ENCODE measurements at regions not wholly inside any gene's neighbourhood (a gene's known extent, or its start where the extent isn't known, plus 50 kb on each side); places are given as distances from the start of the nearest gene placed in this dataset.

DNA sequence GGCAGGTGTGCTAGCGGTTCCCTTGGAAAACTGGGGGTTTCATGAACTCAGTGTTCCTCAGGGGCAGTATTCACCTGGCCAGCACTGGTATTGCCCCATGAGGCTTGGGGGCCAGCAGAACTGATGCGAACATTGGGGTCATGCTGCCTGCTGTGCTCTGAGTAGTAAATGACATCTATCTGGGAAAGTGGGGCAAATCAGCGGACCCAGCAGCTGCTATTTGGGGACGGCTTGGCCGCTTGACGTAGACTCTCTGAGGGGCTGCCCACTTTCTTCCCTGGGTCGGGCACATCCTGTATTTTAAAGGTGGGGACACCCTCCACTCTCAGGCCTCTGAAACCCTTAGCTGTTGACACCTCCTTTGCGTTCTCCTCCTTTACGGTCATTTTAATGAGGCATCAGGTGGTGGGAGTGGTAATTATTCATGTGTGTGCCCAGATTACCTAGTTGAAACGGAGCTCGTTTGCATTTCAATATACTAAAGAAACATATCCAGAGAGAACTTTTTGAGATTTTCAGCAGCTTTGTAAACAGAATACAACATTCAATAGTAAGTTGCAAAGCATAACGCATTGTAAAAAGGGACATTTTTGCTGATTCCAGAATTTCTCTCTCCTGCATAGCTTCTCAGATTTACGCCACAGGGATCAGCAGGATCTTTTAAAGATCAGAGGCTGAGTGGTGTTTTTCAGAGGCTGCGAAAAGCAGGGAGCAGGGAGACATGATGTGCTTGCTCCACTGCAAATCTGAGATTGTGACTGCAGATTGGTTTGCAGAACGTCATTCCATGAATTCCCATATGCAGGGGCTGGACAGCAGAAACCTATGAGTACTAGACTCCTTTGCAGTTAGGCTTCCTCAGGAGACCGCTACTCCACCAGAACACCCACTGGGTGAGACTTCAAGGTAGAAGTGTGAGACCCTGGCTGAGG is 56.8 kb upstream of the ZFR start:
- no peaks in the 10 kb centered on the region for H3K36me3 ChIP-seq
- TF ChIP-seq, protein P1, sequence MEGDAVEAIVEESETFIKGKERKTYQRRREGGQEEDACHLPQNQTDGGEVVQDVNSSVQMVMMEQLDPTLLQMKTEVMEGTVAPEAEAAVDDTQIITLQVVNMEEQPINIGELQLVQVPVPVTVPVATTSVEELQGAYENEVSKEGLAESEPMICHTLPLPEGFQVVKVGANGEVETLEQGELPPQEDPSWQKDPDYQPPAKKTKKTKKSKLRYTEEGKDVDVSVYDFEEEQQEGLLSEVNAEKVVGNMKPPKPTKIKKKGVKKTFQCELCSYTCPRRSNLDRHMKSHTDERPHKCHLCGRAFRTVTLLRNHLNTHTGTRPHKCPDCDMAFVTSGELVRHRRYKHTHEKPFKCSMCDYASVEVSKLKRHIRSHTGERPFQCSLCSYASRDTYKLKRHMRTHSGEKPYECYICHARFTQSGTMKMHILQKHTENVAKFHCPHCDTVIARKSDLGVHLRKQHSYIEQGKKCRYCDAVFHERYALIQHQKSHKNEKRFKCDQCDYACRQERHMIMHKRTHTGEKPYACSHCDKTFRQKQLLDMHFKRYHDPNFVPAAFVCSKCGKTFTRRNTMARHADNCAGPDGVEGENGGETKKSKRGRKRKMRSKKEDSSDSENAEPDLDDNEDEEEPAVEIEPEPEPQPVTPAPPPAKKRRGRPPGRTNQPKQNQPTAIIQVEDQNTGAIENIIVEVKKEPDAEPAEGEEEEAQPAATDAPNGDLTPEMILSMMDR (IDR thresholded peaks at IDR 0.05): no peak
- no peak overlapping the region for H3K4me3 ChIP-seq (ENCODE audit: low read depth in 1 of 2, low read length in 1 of 2)
- no peaks in the 10 kb centered on the region for H3K9me3 ChIP-seq
- peaks cover 99% of the 10 kb centered on the region for H3K27me3 ChIP-seq
- H3K27ac ChIP-seq: no peak overlapping the region
- H3K4me1 ChIP-seq (ENCODE audit: control insufficient read depth in 1 of 2, insufficient read depth in 1 of 2, low read depth in 1 of 2, low read length in 1 of 2): peaks cover 0 to 4% of the 10 kb centered on the region in 2 experiments

DNA sequence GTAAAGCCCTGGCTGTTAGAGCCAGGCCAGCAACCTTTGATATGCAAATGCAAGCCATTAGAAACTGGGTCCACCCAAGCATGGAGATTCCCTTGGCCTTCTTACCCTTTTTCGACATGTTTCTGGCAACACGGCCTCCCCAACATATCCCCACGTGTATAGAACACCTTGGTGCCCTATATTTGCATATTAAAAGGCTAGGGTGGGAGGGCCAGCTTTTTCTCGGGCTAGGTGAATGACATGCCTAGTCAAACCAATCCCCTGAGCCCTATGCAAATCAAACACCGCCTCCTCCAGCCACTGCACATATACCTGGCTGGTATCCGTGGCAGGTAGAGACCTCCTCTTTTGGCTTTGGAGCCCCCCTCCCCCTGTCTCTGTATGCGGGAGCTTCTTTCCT is 55.6 kb upstream of the ZFR start:
- H3K4me1 ChIP-seq (ENCODE audit: control insufficient read depth in 1 of 2, insufficient read depth in 1 of 2, low read depth in 1 of 2, low read length in 1 of 2): peaks cover 0 to 4% of the 10 kb centered on the region in 2 experiments
- no peaks in the 10 kb centered on the region for H3K36me3 ChIP-seq
- no peak overlapping the region for H3K27ac ChIP-seq
- TF ChIP-seq, protein P1 (IDR thresholded peaks at IDR 0.05): no peak
- no peaks in the 10 kb centered on the region for H3K9me3 ChIP-seq
- no peak overlapping the region for H3K4me3 ChIP-seq (ENCODE audit: low read depth in 1 of 2, low read length in 1 of 2)
- peaks cover 98% of the 10 kb centered on the region for H3K27me3 ChIP-seq

DNA sequence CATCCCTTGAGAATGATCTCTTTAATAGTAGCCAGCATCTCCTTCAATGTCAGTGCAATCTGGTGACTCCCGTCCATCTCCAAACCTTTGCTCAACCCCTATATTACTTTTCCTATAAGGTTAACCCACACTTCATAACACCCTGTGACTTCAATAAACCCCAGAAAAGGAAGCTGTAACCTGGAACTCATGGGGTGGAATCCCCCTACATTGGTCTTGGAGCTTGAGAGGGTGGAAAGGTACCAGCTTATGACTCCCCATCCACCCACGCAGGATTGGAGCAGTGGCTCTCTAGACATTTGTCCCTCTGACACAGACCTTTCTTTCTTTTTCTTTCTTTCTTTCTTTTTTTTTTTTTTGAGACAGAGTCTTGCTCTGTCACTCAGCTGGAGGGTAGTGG is 54.7 kb upstream of the ZFR start:
- Histone ChIP-seq H3K4me3 (ENCODE audit: low read depth in 1 of 2, low read length in 1 of 2) (no peak overlapping the region), H3K27ac (no peak overlapping the region), H3K27me3 (peaks cover 94% of the 10 kb centered on the region), H3K4me1 (ENCODE audit: control insufficient read depth in 1 of 2, insufficient read depth in 1 of 2, low read depth in 1 of 2, low read length in 1 of 2) (peaks cover 0 to 4% of the 10 kb centered on the region in 2 experiments), H3K9me3 (no peaks in the 10 kb centered on the region), H3K36me3 (no peaks in the 10 kb centered on the region)
- TF ChIP-seq, protein P1 (IDR thresholded peaks at IDR 0.05): no peak

DNA sequence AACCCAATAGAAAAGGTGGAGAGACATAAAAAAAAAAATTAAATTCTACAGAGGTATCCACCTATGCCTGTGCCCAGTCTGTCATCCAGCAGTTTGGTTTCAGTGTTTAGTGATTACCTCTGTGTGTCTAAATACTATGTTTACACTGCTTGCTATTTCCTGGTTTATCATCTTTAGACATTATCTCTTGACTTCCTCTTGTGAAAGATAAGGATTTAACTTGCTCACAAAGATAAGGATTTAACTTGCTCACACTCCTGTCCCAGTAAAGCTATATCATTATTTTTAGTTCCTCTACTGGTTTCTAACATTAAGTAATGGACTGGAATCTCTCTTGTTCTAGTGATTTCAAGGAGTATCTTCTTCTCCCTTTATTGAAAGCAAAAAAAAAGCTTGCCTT is 53.9 kb upstream of the ZFR start:
- peaks cover 92% of the 10 kb centered on the region for H3K27me3 ChIP-seq
- no peak overlapping the region for H3K27ac ChIP-seq
- peaks cover 0 to 4% of the 10 kb centered on the region in 2 experiments for H3K4me1 ChIP-seq (ENCODE audit: control insufficient read depth in 1 of 2, insufficient read depth in 1 of 2, low read depth in 1 of 2, low read length in 1 of 2)
- H3K36me3 ChIP-seq: no peaks in the 10 kb centered on the region
- TF ChIP-seq, protein P1 (IDR thresholded peaks at IDR 0.05): no peak
- no peaks in the 10 kb centered on the region for H3K9me3 ChIP-seq
- no peak overlapping the region for H3K4me3 ChIP-seq (ENCODE audit: low read depth in 1 of 2, low read length in 1 of 2)

DNA sequence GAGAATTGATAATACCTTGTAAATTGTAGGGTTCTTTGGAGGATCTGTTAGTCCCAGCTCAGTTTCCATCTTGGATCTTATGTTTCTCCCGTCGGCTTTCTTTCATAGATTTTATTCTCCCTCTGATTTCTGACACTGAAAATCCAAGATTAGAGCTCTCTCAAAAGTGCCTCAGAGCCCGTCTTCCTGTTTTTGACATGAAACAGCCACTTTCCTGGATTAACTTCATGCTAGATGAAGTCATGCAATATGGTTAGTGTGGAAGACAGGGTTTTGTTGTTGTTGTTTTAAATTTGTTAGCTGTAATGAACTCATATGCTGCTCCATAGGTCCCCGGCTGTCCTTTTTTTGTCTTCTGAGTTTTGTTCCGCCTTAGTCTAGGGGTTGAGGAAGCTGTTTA is 51.6 kb upstream of the ZFR start:
- Histone ChIP-seq H3K4me1 (ENCODE audit: control insufficient read depth in 1 of 2, insufficient read depth in 1 of 2, low read depth in 1 of 2, low read length in 1 of 2) (peaks cover 0 to 4% of the 10 kb centered on the region in 2 experiments), H3K4me3 (ENCODE audit: low read depth in 1 of 2, low read length in 1 of 2) (no peak overlapping the region), H3K9me3 (no peaks in the 10 kb centered on the region), H3K36me3 (no peaks in the 10 kb centered on the region), H3K27me3 (peaks cover 88% of the 10 kb centered on the region), H3K27ac (no peak overlapping the region)
- TF ChIP-seq, protein P1 (IDR thresholded peaks at IDR 0.05): no peak
